ENCODE measurements at regions not wholly inside any gene's neighbourhood (a gene's known extent, or its start where the extent isn't known, plus 50 kb on each side); places are given as distances from the start of the nearest gene placed in this dataset.

DNA sequence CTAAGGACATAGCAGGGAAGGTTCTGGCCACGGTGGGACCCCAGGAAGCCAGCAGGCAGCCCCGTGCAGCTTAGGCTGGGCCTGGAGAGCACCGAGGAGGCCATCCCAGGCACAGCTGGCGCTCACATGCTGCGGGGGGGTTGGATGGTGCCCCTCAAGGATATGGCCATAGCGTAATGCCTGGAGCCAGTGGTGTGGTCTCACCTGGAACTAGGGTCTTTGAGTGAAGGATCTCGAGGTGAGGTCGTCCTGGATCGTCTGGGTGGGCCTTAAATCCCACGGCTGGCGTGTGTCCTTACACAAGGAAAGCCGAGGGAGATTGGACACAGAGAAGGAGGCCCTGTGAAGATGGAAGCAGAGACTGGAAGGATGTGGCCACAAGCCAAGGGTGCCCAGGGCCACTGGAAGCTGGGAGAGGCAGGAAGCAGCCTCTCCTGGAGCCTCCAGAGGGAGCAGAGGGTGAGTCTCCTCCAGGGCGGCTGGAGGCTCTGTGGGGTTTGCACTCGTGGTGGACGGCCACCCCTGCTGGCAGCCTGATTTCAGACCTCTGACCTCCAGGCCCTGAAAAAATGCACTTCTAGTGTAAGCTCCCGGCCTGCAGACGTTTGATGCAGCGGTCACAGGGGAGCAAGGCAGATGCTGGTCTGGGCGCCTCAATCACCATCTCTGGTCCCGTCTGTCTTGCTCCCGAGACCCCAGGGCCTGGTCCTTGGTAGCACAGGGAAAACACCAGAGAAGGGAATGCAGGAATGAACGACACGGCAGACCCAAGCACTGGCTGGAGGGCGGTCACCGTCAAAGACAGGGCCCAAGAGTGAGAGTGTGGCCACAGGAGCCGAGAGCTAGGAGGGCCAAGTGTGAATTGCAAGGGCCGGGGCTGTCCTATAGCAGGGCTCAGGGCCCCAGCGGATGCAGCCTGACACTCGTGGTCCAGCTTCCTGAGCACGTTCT is 218.6 kb downstream of the KIF26A start:
- H3K4me2 ChIP-seq: no peak overlapping the region
- DNase-seq (ENCODE audit: low spot score): no peak
- Mint-ChIP-seq H3K27me3 (ENCODE audit: insufficient read depth, low read depth, poor library complexity) (peaks cover 12% of the 10 kb centered on the region), H3K9me3 (no peaks in the 10 kb centered on the region), H3K4me3 (no peak overlapping the region), H3K27ac (no peak overlapping the region), H3K36me3 (ENCODE audit: low read depth) (no peaks in the 10 kb centered on the region), H3K4me1 (no peaks in the 10 kb centered on the region; the same call in 2 of the 3 replicates)
- H3F3A ChIP-seq (replicated peaks; ENCODE audit: low read depth): no peaks in the 10 kb centered on the region
- H3K79me2 ChIP-seq (replicated peaks; ENCODE audit: insufficient read depth): no peaks in the 10 kb centered on the region
- H3K9me2 ChIP-seq (ENCODE audit: insufficient read depth): no peaks in the 10 kb centered on the region
- ATAC-seq: no peak
- H3K27me3 ChIP-seq (ENCODE audit: insufficient read depth): no peaks in the 10 kb centered on the region
- H3K36me3 ChIP-seq (ENCODE audit: insufficient read depth): no peaks in the 10 kb centered on the region
- no peak overlapping the region for H2AFZ ChIP-seq
- H3K27ac ChIP-seq (ENCODE audit: low read depth): no peak overlapping the region
- no peak for TF ChIP-seq ZNF114 (CRISPR knock-in tag; IDR thresholded peaks at IDR 0.05)
- TF ChIP-seq, protein P1, sequence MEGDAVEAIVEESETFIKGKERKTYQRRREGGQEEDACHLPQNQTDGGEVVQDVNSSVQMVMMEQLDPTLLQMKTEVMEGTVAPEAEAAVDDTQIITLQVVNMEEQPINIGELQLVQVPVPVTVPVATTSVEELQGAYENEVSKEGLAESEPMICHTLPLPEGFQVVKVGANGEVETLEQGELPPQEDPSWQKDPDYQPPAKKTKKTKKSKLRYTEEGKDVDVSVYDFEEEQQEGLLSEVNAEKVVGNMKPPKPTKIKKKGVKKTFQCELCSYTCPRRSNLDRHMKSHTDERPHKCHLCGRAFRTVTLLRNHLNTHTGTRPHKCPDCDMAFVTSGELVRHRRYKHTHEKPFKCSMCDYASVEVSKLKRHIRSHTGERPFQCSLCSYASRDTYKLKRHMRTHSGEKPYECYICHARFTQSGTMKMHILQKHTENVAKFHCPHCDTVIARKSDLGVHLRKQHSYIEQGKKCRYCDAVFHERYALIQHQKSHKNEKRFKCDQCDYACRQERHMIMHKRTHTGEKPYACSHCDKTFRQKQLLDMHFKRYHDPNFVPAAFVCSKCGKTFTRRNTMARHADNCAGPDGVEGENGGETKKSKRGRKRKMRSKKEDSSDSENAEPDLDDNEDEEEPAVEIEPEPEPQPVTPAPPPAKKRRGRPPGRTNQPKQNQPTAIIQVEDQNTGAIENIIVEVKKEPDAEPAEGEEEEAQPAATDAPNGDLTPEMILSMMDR (conservative IDR thresholded peaks at IDR 0.05; ENCODE audit: low read depth in 2 of 2): 0 out of 4 replicates have a peak, but pooled peaks of 1 of the 2 experiments have one; percentile 7
- H3K4me1 ChIP-seq (ENCODE audit: insufficient read depth): no peaks in the 10 kb centered on the region
- no peaks in the 10 kb centered on the region for H4K20me1 ChIP-seq (replicated peaks; ENCODE audit: insufficient read depth)
- no peak overlapping the region for H3K4me3 ChIP-seq

DNA sequence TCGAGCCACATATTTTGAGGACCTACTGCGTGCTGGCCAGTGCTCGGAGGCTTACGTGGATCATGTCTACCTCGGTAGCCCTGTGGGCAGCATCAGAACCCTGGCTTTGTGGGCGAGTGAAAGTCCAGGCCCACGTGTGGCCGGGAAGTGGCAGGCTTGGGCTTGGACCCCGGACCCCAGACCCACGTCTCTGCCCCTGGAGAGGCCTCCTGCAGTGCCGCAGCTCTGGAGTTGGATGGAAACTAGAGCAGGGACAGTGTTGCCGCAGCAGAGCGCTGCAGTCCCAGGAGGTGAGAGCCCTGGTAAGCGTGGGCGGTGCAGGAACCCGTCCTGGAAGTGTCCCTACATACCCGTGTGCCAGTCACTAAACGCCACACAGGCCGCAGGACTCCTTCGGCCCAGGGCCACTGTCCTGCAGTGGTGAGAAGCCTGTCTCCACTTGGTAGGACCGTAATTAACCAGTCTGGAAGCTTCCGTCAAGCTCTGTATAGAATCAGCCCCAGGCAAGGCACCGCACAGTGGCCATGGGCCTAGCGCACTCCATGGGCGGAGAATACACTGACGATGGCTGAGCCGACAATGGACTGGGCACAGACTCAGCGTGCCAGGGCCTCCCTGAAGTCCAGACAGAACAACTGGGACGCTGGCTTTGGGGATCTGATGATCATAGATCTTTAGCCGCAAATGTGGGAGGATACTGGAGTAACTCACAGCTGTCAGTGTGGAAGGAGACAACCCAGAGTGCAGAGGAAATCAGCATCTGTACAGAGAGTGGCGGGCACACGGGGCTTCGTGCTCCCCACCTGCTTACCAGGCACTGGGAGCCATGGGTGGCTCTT is 219.5 kb downstream of the KIF26A start:
- Mint-ChIP-seq H3K9me3 (no peaks in the 10 kb centered on the region), H3K4me3 (no peak overlapping the region), H3K4me1 (no peaks in the 10 kb centered on the region; the same call in 2 of the 3 replicates), H3K27me3 (ENCODE audit: insufficient read depth, low read depth, poor library complexity) (peaks cover 13% of the 10 kb centered on the region), H3K36me3 (ENCODE audit: low read depth) (no peaks in the 10 kb centered on the region), H3K27ac (no peak overlapping the region)
- Histone ChIP-seq H3K79me2 (replicated peaks; ENCODE audit: insufficient read depth) (no peaks in the 10 kb centered on the region), H3K4me2 (no peak overlapping the region), H3K4me1 (ENCODE audit: insufficient read depth) (no peaks in the 10 kb centered on the region), H3K9me2 (ENCODE audit: insufficient read depth) (no peaks in the 10 kb centered on the region), H4K20me1 (replicated peaks; ENCODE audit: insufficient read depth) (no peaks in the 10 kb centered on the region), H3K27ac (ENCODE audit: low read depth) (no peak overlapping the region), H2AFZ (no peak overlapping the region), H3K36me3 (ENCODE audit: insufficient read depth) (no peaks in the 10 kb centered on the region), H3K27me3 (ENCODE audit: insufficient read depth) (no peaks in the 10 kb centered on the region), H3F3A (replicated peaks; ENCODE audit: low read depth) (no peaks in the 10 kb centered on the region), H3K4me3 (no peak overlapping the region)
- ATAC-seq: no peak
- no peak for DNase-seq (ENCODE audit: low spot score)
- TF ChIP-seq ZNF331 (CRISPR knock-in tag; IDR thresholded peaks at IDR 0.05; ENCODE audit: low read depth) (no peak), NANOG (IDR thresholded peaks at IDR 0.05; ENCODE audit: borderline replicate concordance) (no peak), POLR2AphosphoS5 (IDR thresholded peaks at IDR 0.05; ENCODE audit: low read depth) (no peak)
- TF ChIP-seq, protein P2, sequence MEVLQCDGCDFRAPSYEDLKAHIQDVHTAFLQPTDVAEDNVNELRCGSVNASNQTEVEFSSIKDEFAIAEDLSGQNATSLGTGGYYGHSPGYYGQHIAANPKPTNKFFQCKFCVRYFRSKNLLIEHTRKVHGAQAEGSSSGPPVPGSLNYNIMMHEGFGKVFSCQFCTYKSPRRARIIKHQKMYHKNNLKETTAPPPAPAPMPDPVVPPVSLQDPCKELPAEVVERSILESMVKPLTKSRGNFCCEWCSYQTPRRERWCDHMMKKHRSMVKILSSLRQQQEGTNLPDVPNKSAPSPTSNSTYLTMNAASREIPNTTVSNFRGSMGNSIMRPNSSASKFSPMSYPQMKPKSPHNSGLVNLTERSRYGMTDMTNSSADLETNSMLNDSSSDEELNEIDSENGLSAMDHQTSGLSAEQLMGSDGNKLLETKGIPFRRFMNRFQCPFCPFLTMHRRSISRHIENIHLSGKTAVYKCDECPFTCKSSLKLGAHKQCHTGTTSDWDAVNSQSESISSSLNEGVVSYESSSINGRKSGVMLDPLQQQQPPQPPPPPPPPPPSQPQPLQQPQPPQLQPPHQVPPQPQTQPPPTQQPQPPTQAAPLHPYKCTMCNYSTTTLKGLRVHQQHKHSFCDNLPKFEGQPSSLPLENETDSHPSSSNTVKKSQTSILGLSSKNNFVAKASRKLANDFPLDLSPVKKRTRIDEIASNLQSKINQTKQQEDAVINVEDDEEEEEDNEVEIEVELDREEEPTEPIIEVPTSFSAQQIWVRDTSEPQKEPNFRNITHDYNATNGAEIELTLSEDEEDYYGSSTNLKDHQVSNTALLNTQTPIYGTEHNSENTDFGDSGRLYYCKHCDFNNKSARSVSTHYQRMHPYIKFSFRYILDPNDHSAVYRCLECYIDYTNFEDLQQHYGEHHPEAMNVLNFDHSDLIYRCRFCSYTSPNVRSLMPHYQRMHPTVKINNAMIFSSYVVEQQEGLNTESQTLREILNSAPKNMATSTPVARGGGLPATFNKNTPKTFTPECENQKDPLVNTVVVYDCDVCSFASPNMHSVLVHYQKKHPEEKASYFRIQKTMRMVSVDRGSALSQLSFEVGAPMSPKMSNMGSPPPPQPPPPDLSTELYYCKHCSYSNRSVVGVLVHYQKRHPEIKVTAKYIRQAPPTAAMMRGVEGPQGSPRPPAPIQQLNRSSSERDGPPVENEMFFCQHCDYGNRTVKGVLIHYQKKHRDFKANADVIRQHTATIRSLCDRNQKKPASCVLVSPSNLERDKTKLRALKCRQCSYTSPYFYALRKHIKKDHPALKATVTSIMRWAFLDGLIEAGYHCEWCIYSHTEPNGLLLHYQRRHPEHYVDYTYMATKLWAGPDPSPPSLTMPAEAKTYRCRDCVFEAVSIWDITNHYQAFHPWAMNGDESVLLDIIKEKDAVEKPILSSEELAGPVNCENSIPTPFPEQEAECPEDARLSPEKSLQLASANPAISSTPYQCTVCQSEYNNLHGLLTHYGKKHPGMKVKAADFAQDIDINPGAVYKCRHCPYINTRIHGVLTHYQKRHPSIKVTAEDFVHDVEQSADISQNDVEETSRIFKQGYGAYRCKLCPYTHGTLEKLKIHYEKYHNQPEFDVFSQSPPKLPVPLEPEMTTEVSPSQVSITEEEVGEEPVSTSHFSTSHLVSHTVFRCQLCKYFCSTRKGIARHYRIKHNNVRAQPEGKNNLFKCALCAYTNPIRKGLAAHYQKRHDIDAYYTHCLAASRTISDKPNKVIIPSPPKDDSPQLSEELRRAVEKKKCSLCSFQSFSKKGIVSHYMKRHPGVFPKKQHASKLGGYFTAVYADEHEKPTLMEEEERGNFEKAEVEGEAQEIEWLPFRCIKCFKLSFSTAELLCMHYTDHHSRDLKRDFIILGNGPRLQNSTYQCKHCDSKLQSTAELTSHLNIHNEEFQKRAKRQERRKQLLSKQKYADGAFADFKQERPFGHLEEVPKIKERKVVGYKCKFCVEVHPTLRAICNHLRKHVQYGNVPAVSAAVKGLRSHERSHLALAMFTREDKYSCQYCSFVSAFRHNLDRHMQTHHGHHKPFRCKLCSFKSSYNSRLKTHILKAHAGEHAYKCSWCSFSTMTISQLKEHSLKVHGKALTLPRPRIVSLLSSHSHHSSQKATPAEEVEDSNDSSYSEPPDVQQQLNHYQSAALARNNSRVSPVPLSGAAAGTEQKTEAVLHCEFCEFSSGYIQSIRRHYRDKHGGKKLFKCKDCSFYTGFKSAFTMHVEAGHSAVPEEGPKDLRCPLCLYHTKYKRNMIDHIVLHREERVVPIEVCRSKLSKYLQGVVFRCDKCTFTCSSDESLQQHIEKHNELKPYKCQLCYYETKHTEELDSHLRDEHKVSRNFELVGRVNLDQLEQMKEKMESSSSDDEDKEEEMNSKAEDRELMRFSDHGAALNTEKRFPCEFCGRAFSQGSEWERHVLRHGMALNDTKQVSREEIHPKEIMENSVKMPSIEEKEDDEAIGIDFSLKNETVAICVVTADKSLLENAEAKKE (CRISPR knock-in tag; IDR thresholded peaks at IDR 0.05): no peak
- TF ChIP-seq, protein P3, sequence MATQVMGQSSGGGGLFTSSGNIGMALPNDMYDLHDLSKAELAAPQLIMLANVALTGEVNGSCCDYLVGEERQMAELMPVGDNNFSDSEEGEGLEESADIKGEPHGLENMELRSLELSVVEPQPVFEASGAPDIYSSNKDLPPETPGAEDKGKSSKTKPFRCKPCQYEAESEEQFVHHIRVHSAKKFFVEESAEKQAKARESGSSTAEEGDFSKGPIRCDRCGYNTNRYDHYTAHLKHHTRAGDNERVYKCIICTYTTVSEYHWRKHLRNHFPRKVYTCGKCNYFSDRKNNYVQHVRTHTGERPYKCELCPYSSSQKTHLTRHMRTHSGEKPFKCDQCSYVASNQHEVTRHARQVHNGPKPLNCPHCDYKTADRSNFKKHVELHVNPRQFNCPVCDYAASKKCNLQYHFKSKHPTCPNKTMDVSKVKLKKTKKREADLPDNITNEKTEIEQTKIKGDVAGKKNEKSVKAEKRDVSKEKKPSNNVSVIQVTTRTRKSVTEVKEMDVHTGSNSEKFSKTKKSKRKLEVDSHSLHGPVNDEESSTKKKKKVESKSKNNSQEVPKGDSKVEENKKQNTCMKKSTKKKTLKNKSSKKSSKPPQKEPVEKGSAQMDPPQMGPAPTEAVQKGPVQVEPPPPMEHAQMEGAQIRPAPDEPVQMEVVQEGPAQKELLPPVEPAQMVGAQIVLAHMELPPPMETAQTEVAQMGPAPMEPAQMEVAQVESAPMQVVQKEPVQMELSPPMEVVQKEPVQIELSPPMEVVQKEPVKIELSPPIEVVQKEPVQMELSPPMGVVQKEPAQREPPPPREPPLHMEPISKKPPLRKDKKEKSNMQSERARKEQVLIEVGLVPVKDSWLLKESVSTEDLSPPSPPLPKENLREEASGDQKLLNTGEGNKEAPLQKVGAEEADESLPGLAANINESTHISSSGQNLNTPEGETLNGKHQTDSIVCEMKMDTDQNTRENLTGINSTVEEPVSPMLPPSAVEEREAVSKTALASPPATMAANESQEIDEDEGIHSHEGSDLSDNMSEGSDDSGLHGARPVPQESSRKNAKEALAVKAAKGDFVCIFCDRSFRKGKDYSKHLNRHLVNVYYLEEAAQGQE (IDR thresholded peaks at IDR 0.05; ENCODE audit: unreplicated experiment): no peak

Data from GM23338 (cell line).